ENCODE measurements at regions not wholly inside any gene's neighbourhood (a gene's known extent, or its start where the extent isn't known, plus 50 kb on each side); places are given as distances from the start of the nearest gene placed in this dataset.

GRCh38 chr6:169912266-169913095, 161.1 kb downstream of the ERMARD start:
- no peaks in the 10 kb centered on the region for H3K36me3 ChIP-seq (ENCODE audit: low read length)
- H3F3A ChIP-seq (ENCODE audit: insufficient read depth), result no peaks in the 10 kb centered on the region
- no peaks in the 10 kb centered on the region for H3K27me3 ChIP-seq (ENCODE audit: low read length)
- H2AFZ ChIP-seq (ENCODE audit: low read depth, low read length, severe bottlenecking), result no peak overlapping the region
- H3K9me3 ChIP-seq (ENCODE audit: insufficient read depth, low read length), result no peaks in the 10 kb centered on the region
- TF ChIP-seq CTCF (IDR thresholded peaks at IDR 0.05; ENCODE audit: insufficient read depth, low read length, poor library complexity, severe bottlenecking) (no peak), EZH2phosphoT487 (conservative IDR thresholded peaks at IDR 0.05; ENCODE audit: low read length) (no peak)
- no peak overlapping the region for H3K4me3 ChIP-seq (ENCODE audit: insufficient read depth, low read length, poor library complexity, severe bottlenecking)
- H3K4me2 ChIP-seq (ENCODE audit: low read depth, low read length, poor library complexity, severe bottlenecking), result no peak overlapping the region
- H3K9me2 ChIP-seq (replicated peaks; ENCODE audit: insufficient read depth, low read length), result no peaks in the 10 kb centered on the region
- no peaks in the 10 kb centered on the region for H4K20me1 ChIP-seq (ENCODE audit: low read depth, low read length)
- no peaks in the 10 kb centered on the region for H3K79me2 ChIP-seq (ENCODE audit: insufficient read depth, low read length)
- no peak overlapping the region for H3K27ac ChIP-seq (ENCODE audit: low read depth, low read length)
- H3K9ac ChIP-seq (ENCODE audit: low read length), result no peak overlapping the region

- no peak overlapping the region for H3K27ac ChIP-seq (ENCODE audit: low read depth, low read length)
- no peaks in the 10 kb centered on the region for H3K9me2 ChIP-seq (replicated peaks; ENCODE audit: insufficient read depth, low read length)
- no peaks in the 10 kb centered on the region for H3K27me3 ChIP-seq (ENCODE audit: low read length)
- H4K20me1 ChIP-seq (ENCODE audit: low read depth, low read length), result no peaks in the 10 kb centered on the region
- H2AFZ ChIP-seq (ENCODE audit: low read depth, low read length, severe bottlenecking), result no peak overlapping the region
- TF ChIP-seq EZH2phosphoT487 (conservative IDR thresholded peaks at IDR 0.05; ENCODE audit: low read length), result no peak
- no peak for TF ChIP-seq CTCF (IDR thresholded peaks at IDR 0.05; ENCODE audit: insufficient read depth, low read length, poor library complexity, severe bottlenecking)
- no peaks in the 10 kb centered on the region for H3F3A ChIP-seq (ENCODE audit: insufficient read depth)
- H3K9me3 ChIP-seq (ENCODE audit: insufficient read depth, low read length), result no peaks in the 10 kb centered on the region
- no peak overlapping the region for H3K4me3 ChIP-seq (ENCODE audit: insufficient read depth, low read length, poor library complexity, severe bottlenecking)
- H3K36me3 ChIP-seq (ENCODE audit: low read length), result no peaks in the 10 kb centered on the region
- H3K4me2 ChIP-seq (ENCODE audit: low read depth, low read length, poor library complexity, severe bottlenecking), result no peak overlapping the region
- no peaks in the 10 kb centered on the region for H3K79me2 ChIP-seq (ENCODE audit: insufficient read depth, low read length)
- H3K9ac ChIP-seq (ENCODE audit: low read length), result no peak overlapping the region
Observed at GRCh38 chr6:169911264-169912263, 160.1 kb downstream of the ERMARD start.

- Histone ChIP-seq H4K20me1 (ENCODE audit: low read depth, low read length) (no peaks in the 10 kb centered on the region), H3K36me3 (ENCODE audit: low read length) (no peaks in the 10 kb centered on the region)
Observed at GRCh38 chr6:169909113-169909512, 157.7 kb downstream of the ERMARD start.

More at GRCh38 chr6:169909113-169909512, 157.7 kb downstream of the ERMARD start:
- H3K4me2 ChIP-seq (ENCODE audit: low read depth, low read length, poor library complexity, severe bottlenecking), result no peak overlapping the region
- H3K9ac ChIP-seq (ENCODE audit: low read length), result no peak overlapping the region
- H2AFZ ChIP-seq (ENCODE audit: low read depth, low read length, severe bottlenecking), result no peak overlapping the region
- H3K27me3 ChIP-seq (ENCODE audit: low read length), result no peaks in the 10 kb centered on the region
- H3K9me2 ChIP-seq (replicated peaks; ENCODE audit: insufficient read depth, low read length), result no peaks in the 10 kb centered on the region
- no peaks in the 10 kb centered on the region for H3F3A ChIP-seq (ENCODE audit: insufficient read depth)
- H3K27ac ChIP-seq (ENCODE audit: low read depth, low read length), result no peak overlapping the region
- no peak overlapping the region for H3K4me3 ChIP-seq (ENCODE audit: insufficient read depth, low read length, poor library complexity, severe bottlenecking)
- no peaks in the 10 kb centered on the region for H3K79me2 ChIP-seq (ENCODE audit: insufficient read depth, low read length)
- H3K9me3 ChIP-seq (ENCODE audit: insufficient read depth, low read length), result no peaks in the 10 kb centered on the region
- TF ChIP-seq EZH2phosphoT487 (conservative IDR thresholded peaks at IDR 0.05; ENCODE audit: low read length), result no peak
- no peak for TF ChIP-seq CTCF (IDR thresholded peaks at IDR 0.05; ENCODE audit: insufficient read depth, low read length, poor library complexity, severe bottlenecking)

Measured in SU-DHL-6 (cell line).